ENCODE measurements at regions not wholly inside any gene's neighbourhood (a gene's known extent, or its start where the extent isn't known, plus 50 kb on each side); places are given as distances from the start of the nearest gene placed in this dataset.

GRCh38 chr11:98659431-98659830, 361.3 kb upstream of the CNTN5 start:
- TF ChIP-seq CTCF (optimal IDR thresholded peaks at IDR 0.05 in 1 of 3, IDR thresholded peaks at IDR 0.05 in 1 of 3, conservative IDR thresholded peaks at IDR 0.05 in 1 of 3; ENCODE audit: extremely low read depth in 1 of 3, insufficient read depth in 2 of 3, low read length in 3 of 3) (no peak), EZH2 (IDR thresholded peaks at IDR 0.05; ENCODE audit: low read length) (no peak)
